T-helper 1 cell treated with Interleukin-12 subunit alpha and Interleukin-12 subunit beta and Interleukin-4 antibody, amounts not matched to agents 30 μg/mL and 1 μg/mL, for 36 hours (primary cell): ENCODE measurements at regions not wholly inside any gene's neighbourhood (a gene's known extent, or its start where the extent isn't known, plus 50 kb on each side); places are given as distances from the start of the nearest gene placed in this dataset.
"Not testable (repeated sequence)": the region's sequence is repeated elsewhere in the genome, so short reads cannot be mapped to it uniquely, and the experiment has no call there.

Source experiments
- H3K27ac Mint-ChIP-seq: one replicate; pipeline ENCODE4 v1.8.0; 2021; ENCODE audit warnings: mild to moderate bottlenecking, mixed read lengths
- H3K27me3 Mint-ChIP-seq: one replicate; pipeline ENCODE4 v1.8.0; 2021; ENCODE audit warnings: low read depth, mixed read lengths
- H3K36me3 Mint-ChIP-seq: one replicate; pipeline ENCODE4 v1.8.0; 2021; ENCODE audit warnings: low read depth, mixed read lengths
- H3K4me1 Mint-ChIP-seq: one replicate; pipeline ENCODE4 v1.8.0; 2021; ENCODE audit warnings: low read depth, mixed read lengths
- H3K4me3 Mint-ChIP-seq: one replicate; pipeline ENCODE4 v1.8.0; 2021; ENCODE audit warnings: mild to moderate bottlenecking, moderate library complexity, mixed read lengths
- H3K9me3 Mint-ChIP-seq: one replicate; pipeline ENCODE4 v1.8.0; 2021; ENCODE audit warnings: mixed read lengths

GRCh38 chr9:31840702-31841101, 543.7 kb upstream of the ACO1 start:
- H3K27me3 Mint-ChIP-seq = no peaks in the 10 kb centered on the region
- H3K27ac Mint-ChIP-seq = no peak overlapping the region
- no peak overlapping the region for H3K4me3 Mint-ChIP-seq
- no peaks in the 10 kb centered on the region for H3K4me1 Mint-ChIP-seq
- no peaks in the 10 kb centered on the region for H3K36me3 Mint-ChIP-seq
- H3K9me3 Mint-ChIP-seq = no peaks in the 10 kb centered on the region

- Mint-ChIP-seq H3K27ac (no peak overlapping the region), H3K9me3 (no peaks in the 10 kb centered on the region), H3K27me3 (no peaks in the 10 kb centered on the region), H3K36me3 (no peaks in the 10 kb centered on the region), H3K4me1 (no peaks in the 10 kb centered on the region), H3K4me3 (no peak overlapping the region)
Observed at GRCh38 chr9:31847963-31848362, 536.5 kb upstream of the ACO1 start.

- no peaks in the 10 kb centered on the region for H3K9me3 Mint-ChIP-seq
- no peak overlapping the region for H3K27ac Mint-ChIP-seq
- H3K4me1 Mint-ChIP-seq = no peaks in the 10 kb centered on the region
- no peaks in the 10 kb centered on the region for H3K27me3 Mint-ChIP-seq
- no peak overlapping the region for H3K4me3 Mint-ChIP-seq
- H3K36me3 Mint-ChIP-seq = no peaks in the 10 kb centered on the region
Observed at GRCh38 chr9:31848505-31849285, 535.7 kb upstream of the ACO1 start.

GRCh38 chr9:31854187-31854586, 530.3 kb upstream of the ACO1 start:
- H3K9me3 Mint-ChIP-seq = no peaks in the 10 kb centered on the region
- no peaks in the 10 kb centered on the region for H3K27me3 Mint-ChIP-seq

GRCh38 chr9:31868830-31869229, 515.6 kb upstream of the ACO1 start:
- Mint-ChIP-seq H3K27ac (no peak overlapping the region), H3K27me3 (no peaks in the 10 kb centered on the region), H3K4me1 (no peaks in the 10 kb centered on the region), H3K9me3 (no peaks in the 10 kb centered on the region), H3K36me3 (no peaks in the 10 kb centered on the region), H3K4me3 (no peak overlapping the region)

More at GRCh38 chr9:31854187-31854586, 530.3 kb upstream of the ACO1 start:
- H3K4me3 Mint-ChIP-seq = no peak overlapping the region
- H3K36me3 Mint-ChIP-seq = no peaks in the 10 kb centered on the region
- no peak overlapping the region for H3K27ac Mint-ChIP-seq
- no peaks in the 10 kb centered on the region for H3K4me1 Mint-ChIP-seq

- H3K27ac Mint-ChIP-seq = no peak overlapping the region
- no peak overlapping the region for H3K4me3 Mint-ChIP-seq
- no peaks in the 10 kb centered on the region for H3K36me3 Mint-ChIP-seq
- H3K9me3 Mint-ChIP-seq = no peaks in the 10 kb centered on the region
- H3K27me3 Mint-ChIP-seq = no peaks in the 10 kb centered on the region
- H3K4me1 Mint-ChIP-seq = no peaks in the 10 kb centered on the region
Observed at GRCh38 chr9:31870276-31870675, 514.2 kb upstream of the ACO1 start.

GRCh38 chr9:31873722-31874121, 510.7 kb upstream of the ACO1 start:
- H3K36me3 Mint-ChIP-seq = no peaks in the 10 kb centered on the region
- no peaks in the 10 kb centered on the region for H3K27me3 Mint-ChIP-seq

GRCh38 chr9:31894008-31894407, 490.4 kb upstream of the ACO1 start:
- Mint-ChIP-seq H3K36me3 (no peaks in the 10 kb centered on the region), H3K27me3 (no peaks in the 10 kb centered on the region), H3K4me1 (no peaks in the 10 kb centered on the region), H3K9me3 (peaks cover 4% of the 10 kb centered on the region), H3K4me3 (no peak overlapping the region), H3K27ac (no peak overlapping the region)

More at GRCh38 chr9:31873722-31874121, 510.7 kb upstream of the ACO1 start:
- no peak overlapping the region for H3K27ac Mint-ChIP-seq
- H3K4me3 Mint-ChIP-seq = no peak overlapping the region
- no peaks in the 10 kb centered on the region for H3K9me3 Mint-ChIP-seq
- H3K4me1 Mint-ChIP-seq = no peaks in the 10 kb centered on the region

- H3K27ac Mint-ChIP-seq = no peak overlapping the region
- no peaks in the 10 kb centered on the region for H3K36me3 Mint-ChIP-seq
- H3K27me3 Mint-ChIP-seq = no peaks in the 10 kb centered on the region
- H3K4me3 Mint-ChIP-seq = no peak overlapping the region
- no peaks in the 10 kb centered on the region for H3K4me1 Mint-ChIP-seq
- H3K9me3 Mint-ChIP-seq = no peaks in the 10 kb centered on the region
Observed at GRCh38 chr9:31908158-31908890, 476.1 kb upstream of the ACO1 start.

- no peaks in the 10 kb centered on the region for H3K9me3 Mint-ChIP-seq
- H3K4me1 Mint-ChIP-seq = no peaks in the 10 kb centered on the region
- no peaks in the 10 kb centered on the region for H3K36me3 Mint-ChIP-seq
- H3K27ac Mint-ChIP-seq = no peak overlapping the region
- H3K4me3 Mint-ChIP-seq = no peak overlapping the region
- H3K27me3 Mint-ChIP-seq = no peaks in the 10 kb centered on the region
Observed at GRCh38 chr9:31908891-31909480, 475.5 kb upstream of the ACO1 start.

GRCh38 chr9:31912636-31913035, 471.8 kb upstream of the ACO1 start:
- Mint-ChIP-seq H3K4me1 (no peaks in the 10 kb centered on the region), H3K36me3 (no peaks in the 10 kb centered on the region), H3K27me3 (no peaks in the 10 kb centered on the region), H3K9me3 (no peaks in the 10 kb centered on the region), H3K27ac (no peak overlapping the region), H3K4me3 (no peak overlapping the region)

- H3K36me3 Mint-ChIP-seq = no peaks in the 10 kb centered on the region
- H3K27me3 Mint-ChIP-seq = no peaks in the 10 kb centered on the region
- H3K9me3 Mint-ChIP-seq = no peaks in the 10 kb centered on the region
- no peak overlapping the region for H3K4me3 Mint-ChIP-seq
- H3K4me1 Mint-ChIP-seq = no peaks in the 10 kb centered on the region
- no peak overlapping the region for H3K27ac Mint-ChIP-seq
Observed at GRCh38 chr9:31916591-31917241, 467.7 kb upstream of the ACO1 start.

GRCh38 chr9:31937737-31938136, 446.7 kb upstream of the ACO1 start:
- H3K4me3 Mint-ChIP-seq, H3K27me3 Mint-ChIP-seq, H3K36me3 Mint-ChIP-seq, H3K27ac Mint-ChIP-seq, H3K9me3 Mint-ChIP-seq, H3K4me1 Mint-ChIP-seq: not testable (repeated sequence)

- Mint-ChIP-seq H3K9me3 (no peaks in the 10 kb centered on the region), H3K27me3 (no peaks in the 10 kb centered on the region), H3K4me3 (no peak overlapping the region), H3K4me1 (no peaks in the 10 kb centered on the region), H3K27ac (no peak overlapping the region), H3K36me3 (no peaks in the 10 kb centered on the region)
Observed at GRCh38 chr9:31950756-31951155, 433.7 kb upstream of the ACO1 start.
